Neural crest cell (in vitro differentiated cells): ENCODE measurements at regions not wholly inside any gene's neighbourhood (a gene's known extent, or its start where the extent isn't known, plus 50 kb on each side); places are given as distances from the start of the nearest gene placed in this dataset.

Experiments
- DNase-seq: peaks from one replicate; pipeline ENCODE4 v3.0.0; 2021; ENCODE audit warnings: low read depth, mixed read lengths, low spot score
- H3K27ac Mint-ChIP-seq: one replicate; pipeline ENCODE4 v1.8.0; 2021; ENCODE audit warnings: mild to moderate bottlenecking, mixed read lengths; ENCODE audit not compliant: unreplicated experiment
- H3K27me3 Mint-ChIP-seq: 2 replicates; pipeline ENCODE4 v1.8.0; 2021; ENCODE audit warnings: low read depth, mild to moderate bottlenecking, mixed read lengths
- H3K36me3 Mint-ChIP-seq: 2 replicates; pipeline ENCODE4 v1.8.0; 2021; ENCODE audit warnings: low read depth, mild to moderate bottlenecking, mixed read lengths
- H3K4me1 Mint-ChIP-seq: 2 replicates; pipeline ENCODE4 v1.8.0; 2021; ENCODE audit warnings: mixed read lengths
- H3K4me3 Mint-ChIP-seq: one replicate; pipeline ENCODE4 v1.8.0; 2021; ENCODE audit warnings: mild to moderate bottlenecking, mixed read lengths
- H3K9me3 Mint-ChIP-seq: 2 replicates; pipeline ENCODE4 v1.8.0; 2021; ENCODE audit warnings: mixed read lengths
- CTCF ChIP-seq: fragments of 200-600 bp; sonication (generic); conservative IDR thresholded peaks from 2 replicates; pipeline ENCODE4 v1.5.0; 2021; ENCODE audit warnings: antibody characterized with exemption, mild to moderate bottlenecking

GRCh38 chr4:152110780-152111179 is 350.0 kb upstream of the GATB start:
- peaks cover 18% of the 10 kb centered on the region for H3K4me1 Mint-ChIP-seq
- H3K36me3 Mint-ChIP-seq = no peaks in the 10 kb centered on the region
- DNase-seq = no peak
- H3K27ac Mint-ChIP-seq = no peak overlapping the region
- H3K4me3 Mint-ChIP-seq = no peak overlapping the region
- H3K27me3 Mint-ChIP-seq = peaks cover 3% of the 10 kb centered on the region
- no peaks in the 10 kb centered on the region for H3K9me3 Mint-ChIP-seq
- TF ChIP-seq CTCF = no peak

- Mint-ChIP-seq H3K36me3 (no peaks in the 10 kb centered on the region), H3K4me3 (no peak overlapping the region), H3K4me1 (peaks cover 23% of the 10 kb centered on the region), H3K9me3 (no peaks in the 10 kb centered on the region), H3K27ac (no peak overlapping the region), H3K27me3 (peaks cover 3% of the 10 kb centered on the region)
- no peak for TF ChIP-seq CTCF
- DNase-seq = no peak
Measured at GRCh38 chr4:152109531-152110509, 349.0 kb upstream of the GATB start.

- TF ChIP-seq CTCF = no peak
- Mint-ChIP-seq H3K27ac (peak overlapping the region; percentile 21), H3K4me1 (peaks cover 28% of the 10 kb centered on the region), H3K27me3 (peaks cover 3% of the 10 kb centered on the region), H3K4me3 (no peak overlapping the region), H3K36me3 (no peaks in the 10 kb centered on the region), H3K9me3 (no peaks in the 10 kb centered on the region)
- no peak for DNase-seq
Measured at GRCh38 chr4:152107736-152108500, 347.1 kb upstream of the GATB start.

- no peak for DNase-seq
- H3K4me3 Mint-ChIP-seq = no peak overlapping the region
- H3K27me3 Mint-ChIP-seq = peaks cover 3% of the 10 kb centered on the region
- H3K36me3 Mint-ChIP-seq = no peaks in the 10 kb centered on the region
- H3K4me1 Mint-ChIP-seq = peaks cover 29% of the 10 kb centered on the region
- no peak overlapping the region for H3K27ac Mint-ChIP-seq
- TF ChIP-seq CTCF = no peak
- no peaks in the 10 kb centered on the region for H3K9me3 Mint-ChIP-seq
Measured at GRCh38 chr4:152106781-152107321, 346.0 kb upstream of the GATB start.

GRCh38 chr4:152106113-152106763 is 345.4 kb upstream of the GATB start:
- no peak overlapping the region for H3K4me3 Mint-ChIP-seq
- no peak overlapping the region for H3K27ac Mint-ChIP-seq
- no peak for DNase-seq
- TF ChIP-seq CTCF = no peak
- H3K9me3 Mint-ChIP-seq = no peaks in the 10 kb centered on the region
- peaks cover 3% of the 10 kb centered on the region for H3K27me3 Mint-ChIP-seq
- no peaks in the 10 kb centered on the region for H3K36me3 Mint-ChIP-seq
- H3K4me1 Mint-ChIP-seq = peaks cover 29% of the 10 kb centered on the region
